Muscle of leg (tissue), 3 donors: ENCODE measurements at regions not wholly inside any gene's neighbourhood (a gene's known extent, or its start where the extent isn't known, plus 50 kb on each side); places are given as distances from the start of the nearest gene placed in this dataset.

Source experiments
- DNase-seq: peaks from one replicate; pipeline ENCODE4 v3.0.0; 2013
- H3K27ac ChIP-seq: one replicate; pipeline ENCODE4 v1.5.1; 2013; ENCODE audit warnings: mild to moderate bottlenecking, low read length, control low read depth
- H3K27me3 ChIP-seq: one replicate; pipeline ENCODE4 v1.6.1; 2013; ENCODE audit warnings: low read length; ENCODE audit not compliant: control insufficient read depth, insufficient read depth
- H3K36me3 ChIP-seq: one replicate; pipeline ENCODE4 v1.6.1; 2013; ENCODE audit warnings: low read length; ENCODE audit not compliant: control insufficient read depth, insufficient read depth
- H3K4me1 ChIP-seq: one replicate; pipeline ENCODE4 v1.6.1; 2013; ENCODE audit warnings: low read length; ENCODE audit not compliant: control insufficient read depth, insufficient read depth
- H3K4me3 ChIP-seq: one replicate; pipeline ENCODE4 v1.5.1; 2013; ENCODE audit warnings: low read length, control low read depth
- H3K9me3 ChIP-seq: replicated peaks from 2 replicates; pipeline ENCODE4 v1.6.1; 2013; ENCODE audit warnings: low read depth, low read length; ENCODE audit not compliant: control insufficient read depth
- WGBS: methylation state at CpG from one replicate; pipeline ENCODE4 v1.1.5; 2013; ENCODE audit warnings: missing lambda C conversion rate; ENCODE audit not compliant: insufficient coverage; 5-methylcytosine and 5-hydroxymethylcytosine counted together

DNA sequence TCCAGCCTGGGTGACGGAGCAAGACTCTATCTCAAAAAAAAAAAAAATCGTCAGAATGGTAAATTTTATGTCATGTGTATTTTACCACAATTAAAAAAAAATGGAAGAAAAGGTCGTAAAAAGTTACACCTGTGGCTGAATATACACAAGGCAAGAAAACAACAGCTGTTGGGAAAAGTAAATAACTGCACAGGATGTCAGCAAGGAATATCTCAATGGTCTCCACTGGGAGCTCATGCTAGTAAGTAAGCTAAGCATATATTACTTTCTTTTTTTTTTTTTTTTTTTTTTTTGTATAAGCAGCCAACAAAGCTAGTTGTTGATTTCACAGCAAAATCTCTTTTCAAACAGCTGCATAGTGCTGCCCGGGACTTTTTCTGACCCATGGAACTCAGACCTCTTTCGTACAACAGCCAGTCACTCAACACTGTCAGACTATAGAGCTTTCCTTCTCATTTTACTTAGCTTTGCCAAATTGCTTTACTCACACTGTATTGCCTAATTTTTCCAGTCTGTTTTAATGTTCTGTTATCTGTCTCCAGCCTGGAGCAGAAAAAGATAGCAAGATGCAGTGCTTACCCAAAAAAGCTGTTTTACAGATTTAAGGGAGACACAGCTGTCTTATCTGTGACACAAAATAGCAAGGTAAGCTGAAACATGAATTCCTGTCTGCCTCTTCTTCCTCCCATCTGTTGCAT, 175.9 kb downstream of the ENC1 start:
- 35% methylated on average over 2 of the region's 5 CpGs for WGBS
- Histone ChIP-seq H3K27ac (peak overlapping the region; percentile 52), H3K36me3 (no peaks in the 10 kb centered on the region), H3K9me3 (no peaks in the 10 kb centered on the region), H3K4me1 (peaks cover 7% of the 10 kb centered on the region), H3K4me3 (no peak overlapping the region), H3K27me3 (no peaks in the 10 kb centered on the region)
- peak; percentile 85 for DNase-seq

GRCh38 chr5:74462356-74462755, 178.2 kb downstream of the ENC1 start:
- DNase-seq, result no peak
- H3K4me3 ChIP-seq, result no peak overlapping the region
- H3K36me3 ChIP-seq, result no peaks in the 10 kb centered on the region
- H3K9me3 ChIP-seq, result no peaks in the 10 kb centered on the region
- no peaks in the 10 kb centered on the region for H3K27me3 ChIP-seq
- no peak overlapping the region for H3K27ac ChIP-seq
- peaks cover 7% of the 10 kb centered on the region for H3K4me1 ChIP-seq
- 63% methylated on average over 1 of the region's 1 CpG for WGBS

DNA sequence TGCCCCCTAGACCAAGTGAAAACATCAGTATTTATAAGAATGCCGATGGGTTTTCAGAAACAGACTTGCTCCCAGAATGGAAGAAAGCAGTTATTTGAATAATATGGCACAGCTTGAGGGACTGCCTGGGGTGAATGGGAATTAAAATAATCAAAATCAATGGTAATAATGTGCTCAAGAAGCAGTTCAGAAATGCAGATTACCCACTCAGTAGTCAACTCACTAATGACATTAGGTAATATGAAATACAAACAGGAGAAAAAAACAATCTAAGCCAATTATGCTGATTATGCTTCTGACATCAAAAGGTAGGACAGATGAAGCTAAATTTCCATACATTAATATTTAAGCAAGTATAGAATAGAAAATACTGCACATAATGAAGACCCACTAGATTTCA, 179.3 kb downstream of the ENC1 start:
- Histone ChIP-seq H3K4me1 (peaks cover 7% of the 10 kb centered on the region), H3K4me3 (no peak overlapping the region), H3K9me3 (no peaks in the 10 kb centered on the region), H3K36me3 (no peaks in the 10 kb centered on the region), H3K27me3 (no peaks in the 10 kb centered on the region), H3K27ac (no peak overlapping the region)
- DNase-seq, result no peak
- WGBS, result 80% methylated on average over 1 of the region's 1 CpG

DNA sequence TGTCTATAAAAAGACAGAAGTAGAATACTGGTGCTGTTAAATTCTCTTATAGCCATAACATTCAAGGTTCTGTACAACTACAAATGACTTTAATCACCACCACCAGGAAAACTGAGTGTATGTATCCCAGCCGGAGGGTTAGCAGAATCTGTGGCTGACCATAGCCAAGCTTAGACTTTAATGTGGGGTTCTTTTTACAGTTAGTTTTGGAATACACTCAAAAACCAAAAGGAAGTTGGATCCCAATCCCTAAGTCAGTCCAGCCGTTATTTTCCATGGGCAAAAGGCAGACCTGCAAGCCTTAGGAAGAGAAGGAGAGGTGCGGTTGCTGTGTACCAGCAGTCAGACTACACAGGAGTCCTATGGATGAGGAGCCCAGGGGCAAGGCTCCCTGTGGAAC, 179.8 kb downstream of the ENC1 start:
- H3K27ac ChIP-seq, result no peak overlapping the region
- peaks cover 7% of the 10 kb centered on the region for H3K4me1 ChIP-seq
- H3K4me3 ChIP-seq, result no peak overlapping the region
- no peaks in the 10 kb centered on the region for H3K27me3 ChIP-seq
- peak; percentile 39 for DNase-seq
- WGBS, result 51% methylated on average over 3 of the region's 3 CpGs
- H3K36me3 ChIP-seq, result no peaks in the 10 kb centered on the region
- H3K9me3 ChIP-seq, result no peaks in the 10 kb centered on the region

DNA sequence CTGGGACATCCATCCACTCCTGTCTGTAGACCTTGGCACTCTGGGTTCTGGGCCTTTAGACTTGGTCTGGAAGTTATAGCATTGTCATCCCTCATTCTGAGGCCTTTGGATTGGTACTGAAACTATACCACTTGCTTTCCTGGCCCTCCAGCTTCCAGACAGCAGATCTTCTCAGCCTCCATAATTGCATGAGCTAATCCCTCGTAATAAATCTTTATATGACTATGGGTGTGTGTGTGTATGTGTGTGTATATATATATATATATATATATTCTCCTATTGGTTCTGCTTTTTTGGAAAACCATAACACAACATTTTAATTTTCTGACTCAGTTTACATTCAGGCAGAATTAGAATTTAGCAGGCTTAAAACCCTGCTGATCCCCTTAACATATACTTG, 180.5 kb downstream of the ENC1 start:
- no peaks in the 10 kb centered on the region for H3K9me3 ChIP-seq
- no CpG with 5 or more reads among the region's 1 CpG for WGBS
- H3K27me3 ChIP-seq, result no peaks in the 10 kb centered on the region
- H3K4me1 ChIP-seq, result peaks cover 4% of the 10 kb centered on the region
- H3K27ac ChIP-seq, result no peak overlapping the region
- H3K4me3 ChIP-seq, result no peak overlapping the region
- no peaks in the 10 kb centered on the region for H3K36me3 ChIP-seq
- DNase-seq, result no peak

GRCh38 chr5:74457876-74458275, 182.7 kb downstream of the ENC1 start:
- Histone ChIP-seq H3K4me3 (no peak overlapping the region), H3K4me1 (peaks cover 3% of the 10 kb centered on the region), H3K27ac (no peak overlapping the region), H3K27me3 (no peaks in the 10 kb centered on the region), H3K9me3 (no peaks in the 10 kb centered on the region), H3K36me3 (no peaks in the 10 kb centered on the region)
- peak; percentile 69 for DNase-seq

GRCh38 chr5:74454263-74455030, 186.1 kb downstream of the ENC1 start:
- WGBS, result 16% methylated on average over 3 of the region's 7 CpGs
- peaks cover 3% of the 10 kb centered on the region for H3K4me1 ChIP-seq
- no peak overlapping the region for H3K4me3 ChIP-seq
- no peaks in the 10 kb centered on the region for H3K27me3 ChIP-seq
- no peak overlapping the region for H3K27ac ChIP-seq
- peak; percentile 48 for DNase-seq
- no peaks in the 10 kb centered on the region for H3K9me3 ChIP-seq
- no peaks in the 10 kb centered on the region for H3K36me3 ChIP-seq

GRCh38 chr5:74452856-74453255, 187.7 kb downstream of the ENC1 start:
- H3K27me3 ChIP-seq, result no peaks in the 10 kb centered on the region
- 80% methylated on average over 1 of the region's 5 CpGs for WGBS
- H3K9me3 ChIP-seq, result no peaks in the 10 kb centered on the region
- H3K36me3 ChIP-seq, result no peaks in the 10 kb centered on the region
- no peak overlapping the region for H3K4me3 ChIP-seq
- H3K27ac ChIP-seq, result no peak overlapping the region
- no peak for DNase-seq
- peaks cover 4% of the 10 kb centered on the region for H3K4me1 ChIP-seq

DNA sequence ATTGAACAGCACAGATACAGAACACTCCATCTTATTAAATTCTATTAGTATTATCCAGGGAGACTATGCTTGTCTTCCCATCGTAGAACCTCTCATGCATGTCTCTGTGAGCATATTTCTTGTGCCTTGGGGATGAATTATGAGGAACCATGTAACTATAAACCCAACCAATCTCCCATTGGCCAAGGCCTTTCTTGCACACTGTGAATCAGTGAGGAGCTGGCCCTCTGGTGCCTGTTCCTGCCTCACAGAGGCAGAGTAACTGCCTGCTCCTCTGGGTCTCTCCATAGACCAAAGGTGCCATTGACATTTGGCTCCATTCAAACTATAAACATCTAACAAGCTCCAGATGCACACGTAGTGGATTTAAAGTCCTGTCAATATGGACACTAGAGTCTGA, 190.4 kb downstream of the ENC1 start:
- no CpG with 5 or more reads among the region's 2 CpGs for WGBS
- H3K4me3 ChIP-seq, result no peak overlapping the region
- H3K27ac ChIP-seq, result no peak overlapping the region
- H3K9me3 ChIP-seq, result no peaks in the 10 kb centered on the region
- H3K4me1 ChIP-seq, result peaks cover 8% of the 10 kb centered on the region
- DNase-seq, result no peak
- no peaks in the 10 kb centered on the region for H3K36me3 ChIP-seq
- no peaks in the 10 kb centered on the region for H3K27me3 ChIP-seq

GRCh38 chr5:74446725-74447241, 193.7 kb downstream of the ENC1 start:
- no peaks in the 10 kb centered on the region for H3K27me3 ChIP-seq
- no peaks in the 10 kb centered on the region for H3K36me3 ChIP-seq
- H3K9me3 ChIP-seq, result no peaks in the 10 kb centered on the region
- peaks cover 5% of the 10 kb centered on the region for H3K4me1 ChIP-seq
- no peak overlapping the region for H3K4me3 ChIP-seq
- 78% methylated on average over 4 of the region's 12 CpGs for WGBS
- H3K27ac ChIP-seq, result peak overlapping the region; percentile 45
- peak; percentile 73 for DNase-seq
